SK-N-SH (cell line): ENCODE measurements at regions not wholly inside any gene's neighbourhood (a gene's known extent, or its start where the extent isn't known, plus 50 kb on each side); places are given as distances from the start of the nearest gene placed in this dataset.

Experiments used
- CTCF ChIA-PET: fragments of 300-600, 350-600 bp; formaldehyde crosslinking; extraction: SDS; loops from one replicate; lab custom pipeline; 2021; lab: Yijun Ruan, JAX
- POLR2A ChIA-PET: fragments of 350-600 bp; sonication (Branson Sonifier 250); formaldehyde crosslinking; extraction: SDS; loops from one replicate; lab custom pipeline; 2020; ENCODE audit warnings: antibody characterized with exemption, inconsistent platforms; lab: Yijun Ruan, JAX
- DNase-seq: peaks from one replicate; pipeline ENCODE4 v3.0.0; 2012
- H2AFZ ChIP-seq: fragments of 200-600 bp; sonication (generic); 2 replicates; pipeline ENCODE4 v1.8.1; 2016; ENCODE audit warnings: antibody characterized with exemption, mild to moderate bottlenecking, low read depth
- H3F3A ChIP-seq: fragments of 200-600 bp; sonication (generic); replicated peaks from 2 replicates; pipeline ENCODE3; 2016; ENCODE audit warnings: antibody characterized with exemption, mild to moderate bottlenecking; ENCODE audit not compliant: insufficient read depth
- H3K27ac ChIP-seq, 2 experiments: fragments of 200-500 bp in 1 of 2; fragments of 200-600 bp in 1 of 2; sonication (Bioruptor generic) in 1 of 2; sonication (generic), shearing (Covaris generic) in 1 of 2; 2 replicates each; pipeline versions ENCODE4 v1.5.1 to v1.6.1; 2014 to 2016; ENCODE audit warnings: low read depth in 2 of 2, inconsistent platforms in 1 of 2, low read length in 1 of 2, mild to moderate bottlenecking in 1 of 2, mixed read lengths in 1 of 2
- H3K27me3 ChIP-seq: fragments of 200-600 bp; sonication (generic), shearing (Covaris generic); 2 replicates; pipeline ENCODE4 v1.6.1; 2016; ENCODE audit warnings: mixed run types; ENCODE audit not compliant: insufficient read depth
- H3K36me3 ChIP-seq, 2 experiments: fragments of 200-500 bp in 1 of 2; fragments of 200-600 bp in 1 of 2; sonication (Bioruptor generic) in 1 of 2; sonication (generic) in 1 of 2; replicated peaks in 1 of 2; 2 replicates each; pipeline versions ENCODE3 to v1.5.1; 2014 to 2016; ENCODE audit warnings: low read length in 1 of 2, mild to moderate bottlenecking in 1 of 2; ENCODE audit not compliant: insufficient read depth in 2 of 2, control insufficient read depth in 1 of 2
- H3K4me1 ChIP-seq, 2 experiments: fragments of 200-500 bp in 1 of 2; fragments of 200-600 bp in 1 of 2; sonication (Bioruptor generic) in 1 of 2; sonication (generic), shearing (Covaris generic) in 1 of 2; 2 replicates each; pipeline versions ENCODE4 v1.5.1 to v1.6.1; 2014 to 2016; ENCODE audit warnings: low read depth in 1 of 2, low read length in 1 of 2, mixed run types in 1 of 2; ENCODE audit not compliant: insufficient read depth in 2 of 2, control insufficient read depth in 1 of 2
- H3K4me2 ChIP-seq: fragments of 200-600 bp; sonication (generic), shearing (Covaris generic); 2 replicates; pipeline ENCODE4 v1.6.1; 2017; ENCODE audit warnings: mixed run types
- H3K4me3 ChIP-seq, 2 experiments: fragments of 200-500 bp in 1 of 2; fragments of 200-600 bp in 1 of 2; sonication (Bioruptor generic) in 1 of 2; sonication (generic), shearing (Covaris generic) in 1 of 2; 2 replicates each; pipeline versions ENCODE4 v1.5.1 to v1.8.1; 2014 to 2016; ENCODE audit warnings: low read depth in 2 of 2, inconsistent platforms in 1 of 2, low read length in 1 of 2, mild to moderate bottlenecking in 1 of 2, mixed read lengths in 1 of 2, moderate library complexity in 1 of 2
- H3K79me2 ChIP-seq: fragments of 200-600 bp; sonication (generic); 2 replicates; pipeline ENCODE4 v1.8.1; 2017; ENCODE audit warnings: mild to moderate bottlenecking; ENCODE audit not compliant: insufficient read depth
- H3K9ac ChIP-seq: fragments of 200-600 bp; sonication (generic); 2 replicates; pipeline ENCODE4 v1.6.1; 2017; ENCODE audit warnings: mixed run types
- H3K9me2 ChIP-seq: fragments of 200-600 bp; sonication (generic); 2 replicates; pipeline ENCODE4 v1.6.1; 2017; ENCODE audit warnings: mixed run types
- H3K9me3 ChIP-seq: fragments of 200-600 bp; sonication (generic); 2 replicates; pipeline ENCODE4 v1.6.1; 2017; ENCODE audit warnings: mixed run types, mild to moderate bottlenecking, moderate library complexity
- H4K20me1 ChIP-seq: fragments of 200-600 bp; sonication (generic); 2 replicates; pipeline ENCODE4 v1.6.1; 2017; ENCODE audit warnings: mild to moderate bottlenecking, mixed run types; ENCODE audit not compliant: insufficient read depth
- CHD2 ChIP-seq: fragments of 150-350 bp; IDR thresholded peaks from 2 replicates; pipeline ENCODE4 v1.6.1; 2018; ENCODE audit warnings: low read length; ENCODE audit not compliant: partially characterized antibody
- ELF1 ChIP-seq: IDR thresholded peaks from 2 replicates; pipeline ENCODE4 v1.4.0; 2012
- FOXJ3 ChIP-seq: sonication (generic); formaldehyde crosslinking; IDR thresholded peaks from 2 replicates; pipeline ENCODE4 v1.5.1; 2020; ENCODE audit warnings: mild to moderate bottlenecking, missing genetic modification reagents
- GABPA ChIP-seq: IDR thresholded peaks from 2 replicates; pipeline ENCODE4 v1.4.0; 2012; ENCODE audit warnings: low read depth, mild to moderate bottlenecking
- JUND ChIP-seq: IDR thresholded peaks from 2 replicates; pipeline ENCODE4 v1.4.0; 2012
- MEF2A ChIP-seq: IDR thresholded peaks from 2 replicates; pipeline ENCODE4 v1.4.0; 2012; ENCODE audit warnings: low read depth, borderline replicate concordance
- NFIC ChIP-seq: IDR thresholded peaks from 2 replicates; pipeline ENCODE4 v1.4.0; 2012; ENCODE audit warnings: borderline replicate concordance
- POLR2AphosphoS5 ChIP-seq: IDR thresholded peaks from 2 replicates; pipeline ENCODE4 v1.6.1; 2012; ENCODE audit warnings: low read depth, low read length
- REST ChIP-seq: IDR thresholded peaks from 2 replicates; pipeline ENCODE4 v1.6.1; 2012; ENCODE audit warnings: mild to moderate bottlenecking, low read depth, low read length, moderate library complexity
- RXRA ChIP-seq: IDR thresholded peaks from 2 replicates; pipeline ENCODE4 v1.4.0; 2012; ENCODE audit warnings: low read depth, mild to moderate bottlenecking, borderline replicate concordance
- TAF1 ChIP-seq: IDR thresholded peaks from 2 replicates; pipeline ENCODE4 v1.6.1; 2012; ENCODE audit warnings: low read depth, mild to moderate bottlenecking, low read length, moderate library complexity, borderline replicate concordance
- TCF12 ChIP-seq: IDR thresholded peaks from 2 replicates; pipeline ENCODE4 v1.4.0; 2012
- USF2 ChIP-seq: fragments of 150-350 bp; IDR thresholded peaks from 2 replicates; pipeline ENCODE4 v1.6.1; 2017; ENCODE audit warnings: antibody characterized with exemption, low read length, low read depth, borderline replicate concordance
- YY1 ChIP-seq: IDR thresholded peaks from 2 replicates; pipeline ENCODE4 v1.4.0; 2012; ENCODE audit warnings: low read depth, mild to moderate bottlenecking
- WGBS: methylation state at CpG from one replicate; pipeline ENCODE4 v1.1.6; 2017; ENCODE audit warnings: low lambda C conversion rate; 5-methylcytosine and 5-hydroxymethylcytosine counted together
- TF ChIP-seq, protein P1 (sequence below): fragments of 200-600 bp; sonication (generic); IDR thresholded peaks from 2 replicates; pipeline ENCODE4 v1.6.1; 2017; ENCODE audit warnings: antibody characterized with exemption, mild to moderate bottlenecking, moderate library complexity
- TF ChIP-seq, protein P2 (sequence below): IDR thresholded peaks from 2 replicates; pipeline ENCODE4 v1.4.0; 2012; ENCODE audit warnings: low read depth

- H3K27ac ChIP-seq, result no peak overlapping the region
- no peak for TF ChIP-seq RXRA
- TF ChIP-seq USF2, result no peak
- no peak for TF ChIP-seq POLR2AphosphoS5
- no peak for TF ChIP-seq GABPA
- no peak for TF ChIP-seq TAF1
- no peak for TF ChIP-seq JUND
- TF ChIP-seq FOXJ3 (CRISPR knock-in tag), result no peak
- TF ChIP-seq MEF2A, result no peak
- TF ChIP-seq, protein P1, sequence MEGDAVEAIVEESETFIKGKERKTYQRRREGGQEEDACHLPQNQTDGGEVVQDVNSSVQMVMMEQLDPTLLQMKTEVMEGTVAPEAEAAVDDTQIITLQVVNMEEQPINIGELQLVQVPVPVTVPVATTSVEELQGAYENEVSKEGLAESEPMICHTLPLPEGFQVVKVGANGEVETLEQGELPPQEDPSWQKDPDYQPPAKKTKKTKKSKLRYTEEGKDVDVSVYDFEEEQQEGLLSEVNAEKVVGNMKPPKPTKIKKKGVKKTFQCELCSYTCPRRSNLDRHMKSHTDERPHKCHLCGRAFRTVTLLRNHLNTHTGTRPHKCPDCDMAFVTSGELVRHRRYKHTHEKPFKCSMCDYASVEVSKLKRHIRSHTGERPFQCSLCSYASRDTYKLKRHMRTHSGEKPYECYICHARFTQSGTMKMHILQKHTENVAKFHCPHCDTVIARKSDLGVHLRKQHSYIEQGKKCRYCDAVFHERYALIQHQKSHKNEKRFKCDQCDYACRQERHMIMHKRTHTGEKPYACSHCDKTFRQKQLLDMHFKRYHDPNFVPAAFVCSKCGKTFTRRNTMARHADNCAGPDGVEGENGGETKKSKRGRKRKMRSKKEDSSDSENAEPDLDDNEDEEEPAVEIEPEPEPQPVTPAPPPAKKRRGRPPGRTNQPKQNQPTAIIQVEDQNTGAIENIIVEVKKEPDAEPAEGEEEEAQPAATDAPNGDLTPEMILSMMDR, result no peak
- TF ChIP-seq YY1, result no peak
- CTCF ChIA-PET, result no interaction called here
Measured at GRCh38 chr11:110856340-110856739, 144.1 kb upstream of the ARHGAP20 start.

GRCh38 chr11:110855191-110855590, 143.0 kb upstream of the ARHGAP20 start:
- Histone ChIP-seq H3K9me2 (no peaks in the 10 kb centered on the region), H4K20me1 (no peaks in the 10 kb centered on the region), H3K4me1 (peaks cover 2 to 7% of the 10 kb centered on the region in 2 experiments; a peak in 2 of 4 replicates), H2AFZ (no peak overlapping the region), H3F3A (peaks cover 5% of the 10 kb centered on the region), H3K9ac (no peak overlapping the region), H3K36me3 (no peaks in the 10 kb centered on the region), H3K4me2 (no peak overlapping the region), H3K4me3 (no peak overlapping the region), H3K27ac (no peak overlapping the region), H3K27me3 (no peaks in the 10 kb centered on the region), H3K79me2 (no peaks in the 10 kb centered on the region), H3K9me3 (no peaks in the 10 kb centered on the region)
- 22% methylated on average over 1 of the region's 1 CpG for WGBS
- POLR2A ChIA-PET, result no interaction called here
- CTCF ChIA-PET, result interaction anchor here (1.3 kb wide), 1 partner anchor 10 kb away, joined by 4 read pairs; no protein-coding TSS in a partner anchor
- DNase-seq, result no peak
- no peak for TF ChIP-seq FOXJ3 (CRISPR knock-in tag)
- no peak for TF ChIP-seq CHD2
- no peak for TF ChIP-seq GABPA
- TF ChIP-seq MEF2A, result no peak
- no peak for TF ChIP-seq NFIC
- no peak for TF ChIP-seq TCF12
- TF ChIP-seq ELF1, result no peak
- TF ChIP-seq REST, result no peak
- TF ChIP-seq, protein P2, sequence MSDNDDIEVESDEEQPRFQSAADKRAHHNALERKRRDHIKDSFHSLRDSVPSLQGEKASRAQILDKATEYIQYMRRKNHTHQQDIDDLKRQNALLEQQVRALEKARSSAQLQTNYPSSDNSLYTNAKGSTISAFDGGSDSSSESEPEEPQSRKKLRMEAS, result no peak

More at GRCh38 chr11:110856340-110856739, 144.1 kb upstream of the ARHGAP20 start:
- no peak for DNase-seq
- no peaks in the 10 kb centered on the region for H3K9me3 ChIP-seq
- peaks cover 5% of the 10 kb centered on the region for H3F3A ChIP-seq
- no peak overlapping the region for H3K4me3 ChIP-seq
- WGBS, result 76% methylated on average over 3 of the region's 3 CpGs
- H3K4me2 ChIP-seq, result no peak overlapping the region
- POLR2A ChIA-PET, result no interaction called here
- no peak overlapping the region for H2AFZ ChIP-seq
- H3K9me2 ChIP-seq, result no peaks in the 10 kb centered on the region
- H3K79me2 ChIP-seq, result no peaks in the 10 kb centered on the region
- H3K36me3 ChIP-seq, result no peaks in the 10 kb centered on the region
- no peaks in the 10 kb centered on the region for H3K27me3 ChIP-seq
- no peaks in the 10 kb centered on the region for H4K20me1 ChIP-seq
- no peak overlapping the region for H3K9ac ChIP-seq
- H3K4me1 ChIP-seq, result peaks cover 2 to 7% of the 10 kb centered on the region in 2 experiments; a peak in 2 of 4 replicates
